Mesenchymal stem cell (in vitro differentiated cells and primary cell): ENCODE measurements at regions not wholly inside any gene's neighbourhood (a gene's known extent, or its start where the extent isn't known, plus 50 kb on each side); places are given as distances from the start of the nearest gene placed in this dataset.

ENCODE experiments used
- DNase-seq: peaks from one replicate; pipeline ENCODE4 v3.0.0-alpha.2; 2013
- H2AFZ ChIP-seq: one replicate; pipeline ENCODE4 v1.6.1; 2013; ENCODE audit warnings: low read depth, mild to moderate bottlenecking, control low read depth, inconsistent platforms, low read length, moderate library complexity
- H2AK5ac ChIP-seq: 2 replicates; pipeline ENCODE4 v1.6.1; 2013; ENCODE audit warnings: low read length, moderate library complexity, mild to moderate bottlenecking, inconsistent platforms; ENCODE audit not compliant: severe bottlenecking
- H2BK120ac ChIP-seq: one replicate; pipeline ENCODE4 v1.6.1; 2013; ENCODE audit warnings: low read depth, mild to moderate bottlenecking, inconsistent platforms, low read length, moderate library complexity
- H2BK12ac ChIP-seq, 2 experiments: one replicate each; pipeline ENCODE4 v1.6.1; 2013; ENCODE audit warnings: inconsistent platforms in 2 of 2, low read length in 2 of 2, mild to moderate bottlenecking in 2 of 2, moderate library complexity in 2 of 2, control low read depth in 1 of 2
- H2BK15ac ChIP-seq: one replicate; pipeline ENCODE4 v1.6.1; 2013; ENCODE audit warnings: mild to moderate bottlenecking, low read depth, inconsistent platforms; ENCODE audit not compliant: poor library complexity, severe bottlenecking
- H2BK5ac ChIP-seq: 2 replicates; pipeline ENCODE4 v1.6.1; 2013; ENCODE audit warnings: low read depth, mild to moderate bottlenecking, low read length, control low read depth, inconsistent platforms; ENCODE audit not compliant: poor library complexity, severe bottlenecking
- H3K14ac ChIP-seq, 2 experiments: one replicate each; pipeline ENCODE4 v1.6.1; 2013; ENCODE audit warnings: inconsistent platforms in 2 of 2, low read length in 2 of 2, control low read depth in 1 of 2, mild to moderate bottlenecking in 1 of 2, moderate library complexity in 1 of 2
- H3K18ac ChIP-seq, 2 experiments: one replicate each; pipeline ENCODE4 v1.6.1; 2013; ENCODE audit warnings: inconsistent platforms in 2 of 2, low read length in 2 of 2, control low read depth in 1 of 2, low read depth in 1 of 2, mild to moderate bottlenecking in 1 of 2
- H3K23ac ChIP-seq, 2 experiments: one replicate each; pipeline ENCODE4 v1.6.1; 2013; ENCODE audit warnings: inconsistent platforms in 2 of 2, low read length in 2 of 2, mild to moderate bottlenecking in 2 of 2, moderate library complexity in 2 of 2, control low read depth in 1 of 2
- H3K27ac ChIP-seq: 2 replicates; pipeline ENCODE4 v1.5.1; 2013; ENCODE audit warnings: mild to moderate bottlenecking, moderate library complexity, low read length, control low read depth, inconsistent platforms; ENCODE audit not compliant: poor library complexity, severe bottlenecking
- H3K27me3 ChIP-seq, 2 experiments: 2 replicates each; pipeline versions ENCODE4 v1.6.1 to v1.7.0; 2013; ENCODE audit warnings: low read length in 2 of 2, mild to moderate bottlenecking in 2 of 2, moderate library complexity in 2 of 2, control low read depth in 1 of 2, inconsistent platforms in 1 of 2; ENCODE audit not compliant: control insufficient read depth in 1 of 2, insufficient read depth in 1 of 2
- H3K36me3 ChIP-seq, 2 experiments: 2 replicates each; pipeline versions ENCODE4 v1.6.1 to v1.7.0; 2013; ENCODE audit warnings: low read length in 2 of 2, control low read depth in 1 of 2, inconsistent platforms in 1 of 2, low read depth in 1 of 2, mild to moderate bottlenecking in 1 of 2; ENCODE audit not compliant: insufficient read depth in 2 of 2, control insufficient read depth in 1 of 2
- H3K4ac ChIP-seq, 2 experiments: one replicate each; pipeline ENCODE4 v1.6.1; 2013; ENCODE audit warnings: inconsistent platforms in 2 of 2, low read length in 2 of 2, mild to moderate bottlenecking in 2 of 2, moderate library complexity in 2 of 2, control low read depth in 1 of 2, low read depth in 1 of 2
- H3K4me1 ChIP-seq: 2 replicates; pipeline ENCODE4 v1.6.1; 2013; ENCODE audit warnings: low read depth, low read length, control low read depth; ENCODE audit not compliant: control insufficient read depth, insufficient read depth
- H3K4me2 ChIP-seq: 2 replicates; pipeline ENCODE4 v1.6.1; 2013; ENCODE audit warnings: low read length, mild to moderate bottlenecking, inconsistent platforms; ENCODE audit not compliant: poor library complexity, severe bottlenecking
- H3K4me3 ChIP-seq, 2 experiments: 2 replicates each; pipeline versions ENCODE4 v1.5.1 to v1.7.0; 2013; ENCODE audit warnings: low read length in 2 of 2, mild to moderate bottlenecking in 2 of 2, control low read depth in 1 of 2, low read depth in 1 of 2; ENCODE audit not compliant: insufficient read depth in 1 of 2
- H3K79me1 ChIP-seq: replicated peaks from 2 replicates; pipeline ENCODE4 v1.6.1; 2013; ENCODE audit warnings: mild to moderate bottlenecking, control low read depth, low read length, inconsistent platforms; ENCODE audit not compliant: poor library complexity, severe bottlenecking
- H3K9ac ChIP-seq: 2 replicates; pipeline ENCODE4 v1.7.0; 2013; ENCODE audit warnings: mild to moderate bottlenecking, low read length, moderate library complexity
- H3K9me3 ChIP-seq: 2 replicates; pipeline ENCODE4 v1.7.0; 2013; ENCODE audit warnings: mild to moderate bottlenecking, low read length; ENCODE audit not compliant: control insufficient read depth
- H4K8ac ChIP-seq: one replicate; pipeline ENCODE4 v1.6.1; 2013; ENCODE audit warnings: inconsistent platforms, mild to moderate bottlenecking, low read length, moderate library complexity
- H4K91ac ChIP-seq: one replicate; pipeline ENCODE4 v1.6.1; 2013; ENCODE audit warnings: mild to moderate bottlenecking, low read length, inconsistent platforms
- WGBS: methylation state at CpG from one replicate; pipeline ENCODE4 v1.1.7; 2013; ENCODE audit warnings: mixed read lengths; 5-methylcytosine and 5-hydroxymethylcytosine counted together

DNA sequence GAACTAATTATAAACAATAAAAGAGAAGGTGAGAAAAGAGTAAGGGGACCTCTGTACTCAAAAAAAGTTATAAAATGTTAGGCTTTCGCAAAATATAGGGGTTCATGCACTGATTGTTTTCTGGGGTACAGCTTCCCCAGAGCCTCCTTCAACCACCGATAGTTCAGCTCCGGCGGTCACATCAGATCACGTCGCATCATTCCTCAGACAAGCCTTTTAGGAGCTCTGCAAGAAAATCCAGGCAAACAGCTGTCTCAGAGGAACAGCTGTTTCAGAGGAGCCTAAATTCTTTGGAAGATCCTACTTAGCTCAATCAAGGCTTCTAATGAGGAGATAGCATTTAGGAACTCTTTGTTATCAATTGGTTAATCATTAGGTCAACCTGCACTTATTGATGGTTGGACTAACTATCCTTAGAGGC lies 78.7 kb downstream of the MYCN start:
- Histone ChIP-seq H3K27me3 (peaks cover 0 to 11% of the 10 kb centered on the region in 2 experiments), H3K9ac (no peak overlapping the region)

GRCh38 chr2:16018277-16019059 lies 78.1 kb downstream of the MYCN start:
- Histone ChIP-seq H2BK120ac (no peak overlapping the region), H4K8ac (no peak overlapping the region), H2AFZ (no peak overlapping the region), H3K36me3 (no peaks in the 10 kb centered on the region), H4K91ac (no peak overlapping the region), H3K23ac (no peak overlapping the region), H3K9ac (no peak overlapping the region), H3K27ac (no peak overlapping the region), H2BK5ac (no peak overlapping the region), H3K4me1 (no peaks in the 10 kb centered on the region), H3K9me3 (no peaks in the 10 kb centered on the region), H2AK5ac (no peak overlapping the region), H3K4me3 (no peak overlapping the region), H3K27me3 (peaks cover 0 to 17% of the 10 kb centered on the region in 2 experiments), H3K4me2 (no peak overlapping the region), H2BK12ac (no peak overlapping the region), H3K79me1 (no peaks in the 10 kb centered on the region), H2BK15ac (no peak overlapping the region), H3K4ac (no peak overlapping the region), H3K14ac (no peak overlapping the region), H3K18ac (no peak overlapping the region)
- WGBS, result 87% methylated on average over 12 of the region's 13 CpGs
- no peak for DNase-seq

More for the DNA sequence above, 78.7 kb downstream of the MYCN start:
- no peak for DNase-seq
- H3K23ac ChIP-seq, result no peak overlapping the region
- 95% methylated on average over 6 of the region's 6 CpGs for WGBS
- no peak overlapping the region for H2BK15ac ChIP-seq
- H2BK12ac ChIP-seq, result no peak overlapping the region
- no peak overlapping the region for H4K91ac ChIP-seq
- no peak overlapping the region for H2AFZ ChIP-seq
- H3K14ac ChIP-seq, result no peak overlapping the region
- no peak overlapping the region for H3K27ac ChIP-seq
- no peak overlapping the region for H3K18ac ChIP-seq
- no peaks in the 10 kb centered on the region for H3K9me3 ChIP-seq
- no peaks in the 10 kb centered on the region for H3K79me1 ChIP-seq
- H2BK5ac ChIP-seq, result no peak overlapping the region
- H3K4me2 ChIP-seq, result no peak overlapping the region
- no peaks in the 10 kb centered on the region for H3K4me1 ChIP-seq
- H2BK120ac ChIP-seq, result no peak overlapping the region
- H3K4ac ChIP-seq, result no peak overlapping the region
- no peaks in the 10 kb centered on the region for H3K36me3 ChIP-seq
- H4K8ac ChIP-seq, result no peak overlapping the region
- H3K4me3 ChIP-seq, result no peak overlapping the region
- H2AK5ac ChIP-seq, result no peak overlapping the region

GRCh38 chr2:16016282-16016681 lies 75.9 kb downstream of the MYCN start:
- DNase-seq, result no peak
- Histone ChIP-seq H2AK5ac (no peak overlapping the region), H3K9me3 (no peaks in the 10 kb centered on the region)

GRCh38 chr2:16015903-16016265 lies 75.5 kb downstream of the MYCN start:
- Histone ChIP-seq H4K8ac (no peak overlapping the region), H3K79me1 (no peaks in the 10 kb centered on the region), H3K4me3 (no peak overlapping the region), H2BK5ac (no peak overlapping the region), H2AFZ (no peak overlapping the region), H2BK15ac (no peak overlapping the region), H3K9ac (no peak overlapping the region), H3K9me3 (no peaks in the 10 kb centered on the region), H2BK12ac (no peak overlapping the region), H3K4me1 (no peaks in the 10 kb centered on the region), H3K14ac (no peak overlapping the region), H2AK5ac (no peak overlapping the region), H3K23ac (no peak overlapping the region), H3K4ac (no peak overlapping the region), H3K4me2 (no peak overlapping the region), H3K18ac (no peak overlapping the region), H2BK120ac (no peak overlapping the region), H4K91ac (no peak overlapping the region), H3K27ac (no peak overlapping the region), H3K27me3 (peaks cover 0 to 30% of the 10 kb centered on the region in 2 experiments), H3K36me3 (no peaks in the 10 kb centered on the region)
- DNase-seq, result no peak
- WGBS, result 60% methylated on average over 1 of the region's 2 CpGs

More at GRCh38 chr2:16016282-16016681, 75.9 kb downstream of the MYCN start:
- Histone ChIP-seq H3K27me3 (peaks cover 0 to 30% of the 10 kb centered on the region in 2 experiments), H2BK15ac (no peak overlapping the region), H2BK120ac (no peak overlapping the region), H3K4me1 (no peaks in the 10 kb centered on the region), H3K27ac (no peak overlapping the region), H4K8ac (no peak overlapping the region), H3K4ac (no peak overlapping the region), H2BK5ac (no peak overlapping the region), H2BK12ac (no peak overlapping the region), H4K91ac (no peak overlapping the region), H3K14ac (no peak overlapping the region), H3K4me2 (no peak overlapping the region), H3K79me1 (no peaks in the 10 kb centered on the region), H3K18ac (no peak overlapping the region), H2AFZ (no peak overlapping the region), H3K36me3 (no peaks in the 10 kb centered on the region), H3K4me3 (no peak overlapping the region), H3K23ac (no peak overlapping the region), H3K9ac (no peak overlapping the region)
- no CpG with 5 or more reads among the region's 1 CpG for WGBS
